Peyer's patch (tissue), 4 donors: ENCODE measurements at regions not wholly inside any gene's neighbourhood (a gene's known extent, or its start where the extent isn't known, plus 50 kb on each side); places are given as distances from the start of the nearest gene placed in this dataset.
"Not testable (repeated sequence)": the region's sequence is repeated elsewhere in the genome, so short reads cannot be mapped to it uniquely, and the experiment has no call there.

Experiments
- DNase-seq, 3 donors: peaks; one replicate each; pipeline ENCODE4 v3.0.0-alpha.2; 2017 to 2019
- H3K27ac ChIP-seq, 4 donors: fragments of 200-600 bp; sonication (generic); one replicate each; pipeline ENCODE4 v1.5.1; 2016 to 2019
- H3K27me3 ChIP-seq, 2 donors: fragments of 200-600 bp; sonication (generic); one replicate each; pipeline ENCODE4 v1.5.1; 2019
- H3K36me3 ChIP-seq, 3 donors: fragments of 200-600 bp; sonication (generic); one replicate each; pipeline ENCODE4 v1.5.1; 2016 to 2019
- H3K4me1 ChIP-seq, 4 donors: fragments of 200-600 bp; sonication (generic); one replicate each; pipeline ENCODE4 v1.5.1; 2016 to 2019
- H3K4me3 ChIP-seq, 4 donors: fragments of 200-600 bp; sonication (generic); 1 replicate in 3 of 4; 2 replicates in 1 of 4; pipeline ENCODE4 v1.5.1; 2016 to 2019; ENCODE audit warnings: mild to moderate bottlenecking in 1 of 4
- H3K9me3 ChIP-seq, 4 donors: fragments of 200-600 bp; sonication (generic); one replicate each; pipeline ENCODE4 v1.5.1; 2016 to 2019; ENCODE audit warnings: mild to moderate bottlenecking in 1 of 4
- POLR2A ChIP-seq, 2 donors: fragments of 450-650 bp; IDR thresholded peaks; one replicate each; pipeline ENCODE4 v1.5.1; 2017; ENCODE audit warnings: antibody characterized with exemption in 2 of 2, mild to moderate bottlenecking in 2 of 2, moderate library complexity in 2 of 2
- TF ChIP-seq, protein P1 (sequence below), 6 experiments: fragments of 450-650 bp in 4 of 6; fragments of 200-600 bp in 2 of 6; sonication (generic) in 1 of 6; IDR thresholded peaks; one replicate each; pipeline ENCODE4 v1.5.1; 2017 to 2019; ENCODE audit warnings: antibody characterized with exemption in 6 of 6, mild to moderate bottlenecking in 3 of 6, moderate library complexity in 1 of 6

DNA sequence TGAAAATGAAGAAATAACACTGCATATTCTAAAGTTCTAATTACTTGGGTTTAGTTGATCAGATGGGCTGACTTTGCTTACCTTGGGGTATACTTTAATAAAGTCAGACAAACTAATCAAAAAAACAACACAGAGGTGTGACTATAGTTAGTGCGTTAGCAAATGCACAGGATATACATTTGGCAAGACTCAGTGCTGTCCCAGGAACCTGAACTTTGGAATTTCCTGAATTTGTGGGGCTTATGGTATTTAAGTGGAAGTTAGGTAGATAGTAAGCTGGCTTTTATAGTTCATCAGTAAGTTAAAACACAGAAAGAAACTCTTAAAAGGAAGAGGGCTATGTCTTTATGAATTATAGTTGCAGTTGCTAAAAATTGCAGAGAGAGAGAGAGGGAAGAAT lies 302.6 kb upstream of the DDI1 start:
- Histone ChIP-seq H3K9me3 (no peaks in the 10 kb centered on the region), H3K36me3 (no peaks in the 10 kb centered on the region), H3K4me1 (no peaks in the 10 kb centered on the region), H3K27me3 (no peaks in the 10 kb centered on the region), H3K4me3 (no peak overlapping the region), H3K27ac (no peak overlapping the region)
- no peak for TF ChIP-seq POLR2A (IDR thresholded peaks at IDR 0.05)
- TF ChIP-seq, protein P1, sequence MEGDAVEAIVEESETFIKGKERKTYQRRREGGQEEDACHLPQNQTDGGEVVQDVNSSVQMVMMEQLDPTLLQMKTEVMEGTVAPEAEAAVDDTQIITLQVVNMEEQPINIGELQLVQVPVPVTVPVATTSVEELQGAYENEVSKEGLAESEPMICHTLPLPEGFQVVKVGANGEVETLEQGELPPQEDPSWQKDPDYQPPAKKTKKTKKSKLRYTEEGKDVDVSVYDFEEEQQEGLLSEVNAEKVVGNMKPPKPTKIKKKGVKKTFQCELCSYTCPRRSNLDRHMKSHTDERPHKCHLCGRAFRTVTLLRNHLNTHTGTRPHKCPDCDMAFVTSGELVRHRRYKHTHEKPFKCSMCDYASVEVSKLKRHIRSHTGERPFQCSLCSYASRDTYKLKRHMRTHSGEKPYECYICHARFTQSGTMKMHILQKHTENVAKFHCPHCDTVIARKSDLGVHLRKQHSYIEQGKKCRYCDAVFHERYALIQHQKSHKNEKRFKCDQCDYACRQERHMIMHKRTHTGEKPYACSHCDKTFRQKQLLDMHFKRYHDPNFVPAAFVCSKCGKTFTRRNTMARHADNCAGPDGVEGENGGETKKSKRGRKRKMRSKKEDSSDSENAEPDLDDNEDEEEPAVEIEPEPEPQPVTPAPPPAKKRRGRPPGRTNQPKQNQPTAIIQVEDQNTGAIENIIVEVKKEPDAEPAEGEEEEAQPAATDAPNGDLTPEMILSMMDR (IDR thresholded peaks at IDR 0.05): no peak
- DNase-seq: no peak

DNA sequence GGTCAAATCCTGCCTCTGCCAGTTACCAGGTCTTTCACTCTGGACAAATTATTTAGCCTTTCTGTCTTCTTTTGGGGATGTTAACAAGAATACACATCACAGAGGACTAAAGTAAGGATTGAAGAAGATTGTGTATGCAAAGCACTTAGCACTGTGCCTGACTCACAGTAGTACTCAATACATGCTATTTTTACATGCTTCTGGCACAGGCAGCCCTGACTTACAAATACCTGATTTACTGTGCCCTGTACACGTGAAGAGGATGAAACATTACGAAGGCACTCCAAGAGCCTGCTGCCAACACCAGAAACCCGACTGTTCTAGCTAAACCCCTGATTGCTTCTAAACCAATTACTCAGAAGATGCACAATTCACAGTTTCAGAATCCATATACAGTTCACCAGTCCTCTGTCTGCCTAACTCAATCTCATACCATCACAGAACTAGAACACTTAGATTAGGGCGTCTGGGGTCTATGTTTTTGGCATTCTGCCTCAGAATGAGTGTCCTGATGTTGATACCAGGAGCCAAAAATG lies 300.9 kb upstream of the DDI1 start:
- DNase-seq: no peak
- Histone ChIP-seq H3K9me3 (no peaks in the 10 kb centered on the region), H3K27me3 (no peaks in the 10 kb centered on the region), H3K4me1 (no peaks in the 10 kb centered on the region), H3K36me3 (no peaks in the 10 kb centered on the region), H3K4me3 (no peak overlapping the region), H3K27ac (no peak overlapping the region)
- TF ChIP-seq, protein P1 (IDR thresholded peaks at IDR 0.05): no peak
- no peak for TF ChIP-seq POLR2A (IDR thresholded peaks at IDR 0.05)

DNA sequence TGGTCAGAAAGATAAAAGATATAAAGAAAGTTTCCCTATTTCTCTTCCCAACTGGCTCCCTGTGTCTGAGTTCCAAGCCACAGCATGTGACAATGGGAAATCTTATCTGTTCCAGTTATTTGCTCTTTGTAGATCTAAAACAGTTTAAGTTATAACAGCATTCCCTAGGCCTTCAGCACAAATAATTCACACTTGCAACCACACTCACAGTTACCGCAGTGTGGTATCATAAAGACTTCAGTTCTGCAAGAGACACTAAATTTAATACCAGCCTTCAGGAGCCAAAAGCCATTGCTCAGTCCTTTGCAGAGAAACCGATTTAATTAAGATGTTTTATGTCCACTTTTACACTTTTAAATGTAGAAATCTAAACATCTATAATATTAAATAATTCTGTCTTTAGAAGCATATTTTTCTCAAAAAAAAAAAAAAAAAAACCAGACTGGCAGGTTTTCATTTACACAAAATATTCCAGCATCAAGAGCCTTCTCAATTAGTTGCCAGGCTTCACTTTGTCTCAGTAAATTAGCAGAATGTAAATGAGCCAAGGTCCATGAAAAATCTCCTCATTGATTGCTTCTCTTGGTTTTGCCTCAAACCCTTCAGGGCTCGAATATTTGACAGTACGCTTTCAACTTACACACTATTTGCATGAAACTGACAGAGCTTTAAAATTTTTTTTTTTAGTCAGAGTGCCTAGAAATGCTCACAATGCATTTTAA lies 300.0 kb upstream of the DDI1 start:
- Histone ChIP-seq H3K27me3 (no peaks in the 10 kb centered on the region), H3K27ac (no peak overlapping the region), H3K36me3 (no peaks in the 10 kb centered on the region), H3K4me3 (no peak overlapping the region), H3K4me1 (no peaks in the 10 kb centered on the region), H3K9me3 (no peaks in the 10 kb centered on the region)
- no peak for TF ChIP-seq POLR2A (IDR thresholded peaks at IDR 0.05)
- TF ChIP-seq, protein P1 (IDR thresholded peaks at IDR 0.05): no peak
- no peak for DNase-seq

DNA sequence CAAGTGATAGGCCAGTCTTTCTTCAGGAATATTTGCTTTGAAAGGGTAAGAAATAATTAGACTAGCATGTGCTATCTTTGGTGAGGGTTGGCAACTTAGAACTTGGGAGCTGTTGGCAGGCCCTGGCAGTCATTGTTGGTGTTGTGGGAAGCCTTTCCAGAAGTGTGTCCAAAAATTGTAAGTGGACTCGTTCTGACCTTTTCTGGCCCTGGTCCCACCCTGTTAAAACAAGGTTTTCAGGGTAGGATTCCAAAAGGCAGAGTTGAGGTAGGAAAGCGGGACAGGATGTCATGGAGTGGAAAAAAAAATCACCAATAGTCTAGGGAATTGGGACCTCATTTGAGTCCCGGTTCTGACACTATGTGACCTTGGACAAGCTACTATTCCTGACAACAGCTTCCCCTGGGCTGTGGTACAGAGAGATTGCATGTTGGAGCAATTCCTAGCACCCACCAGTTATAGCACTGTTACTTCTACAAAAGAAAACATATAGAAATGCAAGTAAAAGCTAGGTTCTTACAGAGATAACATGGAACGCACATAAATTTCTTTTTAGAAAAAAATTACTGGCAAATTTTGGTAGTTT lies 299.3 kb upstream of the DDI1 start:
- Histone ChIP-seq H3K27ac (no peak overlapping the region), H3K4me1 (no peaks in the 10 kb centered on the region), H3K36me3 (no peaks in the 10 kb centered on the region), H3K9me3 (no peaks in the 10 kb centered on the region), H3K27me3 (no peaks in the 10 kb centered on the region), H3K4me3 (no peak overlapping the region)
- DNase-seq: no peak
- TF ChIP-seq, protein P1 (IDR thresholded peaks at IDR 0.05): no peak
- no peak for TF ChIP-seq POLR2A (IDR thresholded peaks at IDR 0.05)

DNA sequence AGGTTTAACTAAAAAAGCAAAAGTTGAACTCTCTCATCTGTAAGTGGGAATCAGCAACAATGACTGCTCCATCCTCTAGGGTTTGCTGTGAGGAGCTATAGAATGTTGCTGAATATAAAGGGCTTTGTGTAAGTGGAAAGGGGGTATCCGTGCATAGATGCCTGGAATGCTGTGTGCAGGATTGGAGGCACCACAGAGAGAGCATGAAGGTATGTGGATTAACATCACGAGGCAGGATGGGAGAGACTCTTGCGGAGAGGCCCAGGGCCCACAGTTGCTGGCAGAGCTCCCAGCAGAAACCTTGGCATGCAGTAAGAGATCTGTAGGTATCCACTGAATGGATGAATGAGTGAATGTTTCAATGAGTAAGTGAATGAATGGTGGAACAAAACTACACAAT lies 298.7 kb upstream of the DDI1 start:
- TF ChIP-seq, protein P1 (IDR thresholded peaks at IDR 0.05): no peak
- no peak for TF ChIP-seq POLR2A (IDR thresholded peaks at IDR 0.05)
- DNase-seq: no peak
- no peaks in the 10 kb centered on the region for H3K27me3 ChIP-seq
- H3K27ac ChIP-seq: no peak overlapping the region
- H3K4me1 ChIP-seq: no peaks in the 10 kb centered on the region
- H3K36me3 ChIP-seq: no peaks in the 10 kb centered on the region
- no peak overlapping the region for H3K4me3 ChIP-seq
- H3K9me3 ChIP-seq: no peaks in the 10 kb centered on the region

DNA sequence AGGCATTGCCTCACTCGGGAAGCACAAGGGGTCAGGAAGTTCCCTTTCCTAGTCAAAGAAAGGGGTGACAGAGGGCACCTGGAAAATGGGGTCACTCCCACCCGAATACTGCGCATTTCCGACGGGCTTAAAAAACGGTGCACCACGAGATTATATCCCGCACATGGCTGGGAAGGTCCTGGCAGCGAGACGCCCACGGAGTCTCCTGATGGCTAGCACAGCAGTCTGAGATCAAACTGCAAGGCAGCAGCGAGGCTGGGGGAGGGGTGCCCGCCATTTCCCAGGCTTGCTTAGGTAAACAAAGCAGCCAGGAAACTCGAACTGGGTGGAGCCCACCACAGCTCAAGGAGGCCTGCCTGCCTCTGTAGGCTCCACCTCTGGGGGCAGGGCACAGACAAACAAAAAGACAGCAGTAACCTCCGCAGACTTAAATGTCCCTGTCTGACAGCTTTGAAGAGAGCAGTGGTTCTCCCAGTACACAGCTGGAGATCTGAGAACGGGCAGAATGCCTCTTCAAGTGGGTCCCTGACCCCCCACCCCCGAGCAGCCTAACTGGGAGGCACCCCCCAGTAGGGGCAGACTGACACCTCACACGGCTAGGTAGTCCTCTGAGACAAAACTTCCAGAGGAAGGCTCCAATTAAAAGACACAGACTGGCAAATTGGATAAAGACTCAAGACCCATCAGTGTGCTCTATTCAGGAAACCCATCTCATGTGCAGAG lies 297.2 kb upstream of the DDI1 start:
- H3K4me1 ChIP-seq, H3K27me3 ChIP-seq, H3K9me3 ChIP-seq, DNase-seq, H3K27ac ChIP-seq, H3K36me3 ChIP-seq: not testable (repeated sequence)
- H3K4me3 ChIP-seq: peak overlapping the region in 1 of 4 donors; percentile 33
